AG04450 (cell line): ENCODE measurements at regions not wholly inside any gene's neighbourhood (a gene's known extent, or its start where the extent isn't known, plus 50 kb on each side); places are given as distances from the start of the nearest gene placed in this dataset.

Source experiments
- CTCF ChIA-PET: fragments of 300-600, 350-600 bp; formaldehyde crosslinking; extraction: SDS; loops from one replicate; lab custom pipeline; 2022; ENCODE audit warnings: antibody characterized with exemption, inconsistent platforms; lab: Charles Lee
- POLR2A ChIA-PET: fragments of 350-600 bp; formaldehyde crosslinking; extraction: SDS; loops from one replicate; lab custom pipeline; 2021; ENCODE audit warnings: antibody characterized with exemption, inconsistent platforms; lab: Yijun Ruan, JAX
- DNase-seq: peaks from one replicate; pipeline ENCODE4 v3.0.0-alpha.2; 2011; ENCODE audit warnings: low read depth, low spot score
- H3K27ac ChIP-seq: one replicate; pipeline ENCODE4 v1.5.1; 2012; ENCODE audit warnings: low read depth, low read length, control low read depth
- H3K27me3 ChIP-seq: one replicate; pipeline ENCODE4 v1.6.0; 2012; ENCODE audit warnings: low read length; ENCODE audit not compliant: control insufficient read depth, insufficient read depth
- H3K4me3 ChIP-seq: 2 replicates; pipeline ENCODE4 v1.5.1; 2011; ENCODE audit warnings: mild to moderate bottlenecking, low read depth, low read length, control low read depth
- H3K9me3 ChIP-seq: 2 replicates; pipeline ENCODE4 v1.5.1; 2012; ENCODE audit warnings: low read length; ENCODE audit not compliant: control insufficient read depth, insufficient read depth
- CTCF ChIP-seq: IDR thresholded peaks from 2 replicates; pipeline ENCODE4 v1.5.1; 2011; ENCODE audit warnings: low read depth, low read length, control low read depth, inconsistent platforms

- no peak overlapping the region for H3K27ac ChIP-seq
- no peaks in the 10 kb centered on the region for H3K9me3 ChIP-seq
- CTCF ChIA-PET = interaction anchor here (0.9 to 1.3 kb wide), 2 partner anchors 12 to 13 kb away, joined by 3 read pairs; no protein-coding TSS in a partner anchor
- POLR2A ChIA-PET = no interaction called here
- no peak for DNase-seq
- H3K27me3 ChIP-seq = peaks cover 3% of the 10 kb centered on the region
- no peak for TF ChIP-seq CTCF
- H3K4me3 ChIP-seq = no peak overlapping the region
Measured at GRCh38 chr6:40724886-40725285, 137.7 kb upstream of the LRFN2 start.

GRCh38 chr6:40723967-40724366 lies 136.8 kb upstream of the LRFN2 start:
- Histone ChIP-seq H3K4me3 (no peak overlapping the region), H3K27ac (no peak overlapping the region), H3K9me3 (no peaks in the 10 kb centered on the region), H3K27me3 (peaks cover 3% of the 10 kb centered on the region)
- no peak for DNase-seq
- ChIA-PET CTCF (no interaction called here), POLR2A (no interaction called here)
- no peak for TF ChIP-seq CTCF

- POLR2A ChIA-PET = no interaction called here
Measured at GRCh38 chr6:40722553-40723258, 135.5 kb upstream of the LRFN2 start.

GRCh38 chr6:40722091-40722490 lies 134.9 kb upstream of the LRFN2 start:
- POLR2A ChIA-PET = no interaction called here
- no peak for TF ChIP-seq CTCF
- no peaks in the 10 kb centered on the region for H3K9me3 ChIP-seq
- H3K27ac ChIP-seq = no peak overlapping the region
- peaks cover 3% of the 10 kb centered on the region for H3K27me3 ChIP-seq
- no peak overlapping the region for H3K4me3 ChIP-seq
- no peak for DNase-seq
- CTCF ChIA-PET = no interaction called here

More at GRCh38 chr6:40722553-40723258, 135.5 kb upstream of the LRFN2 start:
- CTCF ChIA-PET = no interaction called here
- Histone ChIP-seq H3K27me3 (peaks cover 3% of the 10 kb centered on the region), H3K9me3 (no peaks in the 10 kb centered on the region), H3K27ac (no peak overlapping the region), H3K4me3 (no peak overlapping the region)
- DNase-seq = no peak
- TF ChIP-seq CTCF = no peak

- Histone ChIP-seq H3K4me3 (no peak overlapping the region), H3K27ac (no peak overlapping the region), H3K9me3 (no peaks in the 10 kb centered on the region), H3K27me3 (peaks cover 2% of the 10 kb centered on the region)
- DNase-seq = no peak
- CTCF ChIA-PET = no interaction called here
- no peak for TF ChIP-seq CTCF
- POLR2A ChIA-PET = no interaction called here
Measured at GRCh38 chr6:40721271-40721952, 134.2 kb upstream of the LRFN2 start.
